HepG2 (cell line): ENCODE measurements at regions not wholly inside any gene's neighbourhood (a gene's known extent, or its start where the extent isn't known, plus 50 kb on each side); places are given as distances from the start of the nearest gene placed in this dataset.

Experiments used
- E2F2 ChIP-seq: sonication (generic); formaldehyde crosslinking; IDR thresholded peaks from 2 replicates; pipeline ENCODE4 v1.4.0; 2020; ENCODE audit warnings: missing genetic modification reagents, borderline replicate concordance
- NFE2L1 ChIP-seq: sonication (generic); formaldehyde crosslinking; IDR thresholded peaks from 2 replicates; pipeline ENCODE4 v1.4.0; 2020; ENCODE audit warnings: missing genetic modification reagents, mild to moderate bottlenecking, borderline replicate concordance

GRCh38 chr1:222062640-222063039, 320.8 kb upstream of the DUSP10 start:
- TF ChIP-seq E2F2 (CRISPR knock-in tag) (no peak), NFE2L1 (CRISPR knock-in tag) (no peak)
